ENCODE measurements at regions not wholly inside any gene's neighbourhood (a gene's known extent, or its start where the extent isn't known, plus 50 kb on each side); places are given as distances from the start of the nearest gene placed in this dataset.

GRCh38 chr15:70252056-70252950, 154.6 kb upstream of the TLE3 start (continued):
- TF ChIP-seq, protein P1, sequence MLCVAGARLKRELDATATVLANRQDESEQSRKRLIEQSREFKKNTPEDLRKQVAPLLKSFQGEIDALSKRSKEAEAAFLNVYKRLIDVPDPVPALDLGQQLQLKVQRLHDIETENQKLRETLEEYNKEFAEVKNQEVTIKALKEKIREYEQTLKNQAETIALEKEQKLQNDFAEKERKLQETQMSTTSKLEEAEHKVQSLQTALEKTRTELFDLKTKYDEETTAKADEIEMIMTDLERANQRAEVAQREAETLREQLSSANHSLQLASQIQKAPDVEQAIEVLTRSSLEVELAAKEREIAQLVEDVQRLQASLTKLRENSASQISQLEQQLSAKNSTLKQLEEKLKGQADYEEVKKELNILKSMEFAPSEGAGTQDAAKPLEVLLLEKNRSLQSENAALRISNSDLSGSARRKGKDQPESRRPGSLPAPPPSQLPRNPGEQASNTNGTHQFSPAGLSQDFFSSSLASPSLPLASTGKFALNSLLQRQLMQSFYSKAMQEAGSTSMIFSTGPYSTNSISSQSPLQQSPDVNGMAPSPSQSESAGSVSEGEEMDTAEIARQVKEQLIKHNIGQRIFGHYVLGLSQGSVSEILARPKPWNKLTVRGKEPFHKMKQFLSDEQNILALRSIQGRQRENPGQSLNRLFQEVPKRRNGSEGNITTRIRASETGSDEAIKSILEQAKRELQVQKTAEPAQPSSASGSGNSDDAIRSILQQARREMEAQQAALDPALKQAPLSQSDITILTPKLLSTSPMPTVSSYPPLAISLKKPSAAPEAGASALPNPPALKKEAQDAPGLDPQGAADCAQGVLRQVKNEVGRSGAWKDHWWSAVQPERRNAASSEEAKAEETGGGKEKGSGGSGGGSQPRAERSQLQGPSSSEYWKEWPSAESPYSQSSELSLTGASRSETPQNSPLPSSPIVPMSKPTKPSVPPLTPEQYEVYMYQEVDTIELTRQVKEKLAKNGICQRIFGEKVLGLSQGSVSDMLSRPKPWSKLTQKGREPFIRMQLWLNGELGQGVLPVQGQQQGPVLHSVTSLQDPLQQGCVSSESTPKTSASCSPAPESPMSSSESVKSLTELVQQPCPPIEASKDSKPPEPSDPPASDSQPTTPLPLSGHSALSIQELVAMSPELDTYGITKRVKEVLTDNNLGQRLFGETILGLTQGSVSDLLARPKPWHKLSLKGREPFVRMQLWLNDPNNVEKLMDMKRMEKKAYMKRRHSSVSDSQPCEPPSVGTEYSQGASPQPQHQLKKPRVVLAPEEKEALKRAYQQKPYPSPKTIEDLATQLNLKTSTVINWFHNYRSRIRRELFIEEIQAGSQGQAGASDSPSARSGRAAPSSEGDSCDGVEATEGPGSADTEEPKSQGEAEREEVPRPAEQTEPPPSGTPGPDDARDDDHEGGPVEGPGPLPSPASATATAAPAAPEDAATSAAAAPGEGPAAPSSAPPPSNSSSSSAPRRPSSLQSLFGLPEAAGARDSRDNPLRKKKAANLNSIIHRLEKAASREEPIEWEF (CRISPR knock-in tag; IDR thresholded peaks at IDR 0.05) = no peak
- TF ChIP-seq ZNF77 (CRISPR knock-in tag; IDR thresholded peaks at IDR 0.05) (no peak), OTX1 (CRISPR knock-in tag; IDR thresholded peaks at IDR 0.05) (no peak), BRCA1 (IDR thresholded peaks at IDR 0.05) (no peak), BRCA1 (CRISPR knock-in tag; IDR thresholded peaks at IDR 0.05) (no peak), XRCC4 (IDR thresholded peaks at IDR 0.05; ENCODE audit: extremely low read depth, insufficient read depth, insufficient read length) (no peak), DIDO1 (tag; IDR thresholded peaks at IDR 0.05; ENCODE audit: low read depth) (no peak)
